WTC11 (cell line): ENCODE measurements at regions not wholly inside any gene's neighbourhood (a gene's known extent, or its start where the extent isn't known, plus 50 kb on each side); places are given as distances from the start of the nearest gene placed in this dataset.

ENCODE experiments used
- ATAC-seq: fragments of 200-7000 bp; cut with Tn5 transposase; 2 replicates; pipeline ENCODE4 v1.10.0; 2021; ENCODE audit warnings: mild to moderate bottlenecking, moderate library complexity
- CTCF ChIA-PET: fragments of 300-600 bp; sonication (Branson Sonifier 250); formaldehyde crosslinking; loops from one replicate; lab custom pipeline; 2021; ENCODE audit warnings: antibody characterized with exemption; lab: Charles Lee
- POLR2A ChIA-PET: fragments of 350-600 bp; sonication (Branson Sonifier 250); formaldehyde crosslinking; loops from one replicate; lab custom pipeline; 2021; ENCODE audit warnings: antibody characterized with exemption; lab: Charles Lee
- DNase-seq: peaks from one replicate; pipeline ENCODE4 v3.0.0; 2021; ENCODE audit warnings: low spot score
- H3K27ac Mint-ChIP-seq: 2 replicates; pipeline ENCODE4 v1.8.0; 2021; ENCODE audit warnings: mixed read lengths
- H3K27me3 Mint-ChIP-seq: 2 replicates; pipeline ENCODE4 v1.8.0; 2021; ENCODE audit warnings: low read depth, mild to moderate bottlenecking, moderate library complexity, mixed read lengths
- H3K36me3 Mint-ChIP-seq: 2 replicates; pipeline ENCODE4 v1.8.0; 2021; ENCODE audit warnings: mixed read lengths
- H3K4me1 Mint-ChIP-seq: 2 replicates; pipeline ENCODE4 v1.8.0; 2022; ENCODE audit warnings: mixed read lengths
- H3K4me3 Mint-ChIP-seq: 2 replicates; pipeline ENCODE4 v1.8.0; 2021; ENCODE audit warnings: mild to moderate bottlenecking, moderate library complexity, mixed read lengths
- H3K9me3 Mint-ChIP-seq: 2 replicates; pipeline ENCODE4 v1.8.0; 2021; ENCODE audit warnings: mixed read lengths
- ATF1 ChIP-seq: sonication (generic); formaldehyde crosslinking; IDR thresholded peaks from 2 replicates; pipeline ENCODE4 v1.8.1; 2023; ENCODE audit warnings: mild to moderate bottlenecking, moderate library complexity, missing genetic modification reagents
- ETV6 ChIP-seq: sonication (generic); formaldehyde crosslinking; IDR thresholded peaks from 2 replicates; pipeline ENCODE4 v1.8.1; 2022; ENCODE audit warnings: mild to moderate bottlenecking, missing genetic modification reagents
- FOXK1 ChIP-seq: sonication (generic); formaldehyde crosslinking; IDR thresholded peaks from 2 replicates; pipeline ENCODE4 v1.8.0; 2022; ENCODE audit warnings: mild to moderate bottlenecking, moderate library complexity, missing genetic modification reagents
- KAT7 ChIP-seq: sonication (generic); formaldehyde crosslinking; IDR thresholded peaks from 2 replicates; pipeline ENCODE4 v1.8.1; 2023; ENCODE audit warnings: missing genetic modification reagents, mild to moderate bottlenecking, borderline replicate concordance
- RELA ChIP-seq: sonication (generic); formaldehyde crosslinking; IDR thresholded peaks from 2 replicates; pipeline ENCODE4 v1.8.1; 2022; ENCODE audit warnings: missing genetic modification reagents, mild to moderate bottlenecking, borderline replicate concordance
- SP1 ChIP-seq: sonication (generic); formaldehyde crosslinking; conservative IDR thresholded peaks from 2 replicates; pipeline ENCODE4 v1.8.1; 2022; ENCODE audit warnings: missing genetic modification reagents
- ZNF232 ChIP-seq: sonication (generic); formaldehyde crosslinking; IDR thresholded peaks from 2 replicates; pipeline ENCODE4 v1.8.0; 2022; ENCODE audit warnings: mild to moderate bottlenecking, missing genetic modification reagents
- TF ChIP-seq, protein P1 (sequence below): fragments of 250-450 bp; sonication (Bioruptor Pico); IDR thresholded peaks from 2 replicates; pipeline ENCODE4 v1.9.0; 2021; ENCODE audit warnings: mild to moderate bottlenecking, borderline replicate concordance
- TF ChIP-seq, protein P2 (sequence below): fragments of 250-450 bp; sonication (Bioruptor Pico); IDR thresholded peaks from 2 replicates; pipeline ENCODE4 v1.8.0; 2021; ENCODE audit warnings: mild to moderate bottlenecking
- TF ChIP-seq, protein P3 (sequence below): fragments of 250-450 bp; sonication (Bioruptor Pico); IDR thresholded peaks from 2 replicates; pipeline ENCODE4 v1.9.0; 2021; ENCODE audit warnings: mild to moderate bottlenecking
- TF ChIP-seq, protein P4 (sequence below): fragments of 250-450 bp; sonication (Bioruptor Pico); IDR thresholded peaks from 2 replicates; pipeline ENCODE4 v1.9.0; 2021; ENCODE audit warnings: mild to moderate bottlenecking
- TF ChIP-seq, protein P5 (sequence below): fragments of 200-600 bp; IDR thresholded peaks from 2 replicates; pipeline ENCODE4 v1.8.0; 2022; ENCODE audit warnings: antibody characterized with exemption
- TF ChIP-seq, protein P6 (sequence below): sonication (generic); formaldehyde crosslinking; IDR thresholded peaks from 2 replicates; pipeline ENCODE4 v1.8.1; 2022; ENCODE audit warnings: low read depth, missing genetic modification reagents, borderline replicate concordance
- TF ChIP-seq, protein P7 (sequence below): sonication (generic); formaldehyde crosslinking; IDR thresholded peaks from 2 replicates; pipeline ENCODE4 v1.8.1; 2023; ENCODE audit warnings: mild to moderate bottlenecking, missing genetic modification reagents
- TF ChIP-seq, protein P8 (sequence below): sonication (generic); formaldehyde crosslinking; IDR thresholded peaks from 2 replicates; pipeline ENCODE4 v1.8.1; 2022; ENCODE audit warnings: missing genetic modification reagents, borderline replicate concordance

DNA sequence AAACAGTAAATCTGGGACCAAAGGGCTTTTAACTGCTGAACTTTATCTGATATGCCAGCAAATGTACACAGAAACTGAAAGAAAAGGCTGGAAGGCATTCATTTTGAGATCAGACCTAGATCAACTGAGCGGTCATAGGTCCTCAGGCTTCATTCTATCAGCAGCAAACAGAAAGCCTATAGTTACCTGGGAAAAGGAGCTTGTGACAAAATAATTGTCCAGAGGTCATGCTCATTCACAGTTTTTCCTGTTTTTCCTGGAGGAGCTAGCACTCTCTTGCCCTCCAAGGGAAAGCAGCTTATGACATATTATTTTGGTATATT lies 320.2 kb downstream of the AHR start:
- H3K27ac Mint-ChIP-seq = no peak overlapping the region
- H3K4me3 Mint-ChIP-seq = no peak overlapping the region
- peaks cover 13% of the 10 kb centered on the region for H3K4me1 Mint-ChIP-seq
- no peaks in the 10 kb centered on the region for H3K36me3 Mint-ChIP-seq
- H3K9me3 Mint-ChIP-seq = peaks cover 6% of the 10 kb centered on the region; the same call in 1 of the 2 replicates
- CTCF ChIA-PET = no interaction called here
- DNase-seq (no peak), ATAC-seq (no peak)
- POLR2A ChIA-PET = no interaction called here
- H3K27me3 Mint-ChIP-seq = no peaks in the 10 kb centered on the region; the same call in 1 of the 2 replicates
- TF ChIP-seq SP1 (no peak), ZNF232 (CRISPR knock-in tag) (no peak), KAT7 (CRISPR knock-in tag) (no peak), RELA (CRISPR knock-in tag) (no peak), ETV6 (CRISPR knock-in tag) (no peak), ATF1 (CRISPR knock-in tag) (no peak), FOXK1 (CRISPR knock-in tag) (no peak)
- TF ChIP-seq, protein P1, sequence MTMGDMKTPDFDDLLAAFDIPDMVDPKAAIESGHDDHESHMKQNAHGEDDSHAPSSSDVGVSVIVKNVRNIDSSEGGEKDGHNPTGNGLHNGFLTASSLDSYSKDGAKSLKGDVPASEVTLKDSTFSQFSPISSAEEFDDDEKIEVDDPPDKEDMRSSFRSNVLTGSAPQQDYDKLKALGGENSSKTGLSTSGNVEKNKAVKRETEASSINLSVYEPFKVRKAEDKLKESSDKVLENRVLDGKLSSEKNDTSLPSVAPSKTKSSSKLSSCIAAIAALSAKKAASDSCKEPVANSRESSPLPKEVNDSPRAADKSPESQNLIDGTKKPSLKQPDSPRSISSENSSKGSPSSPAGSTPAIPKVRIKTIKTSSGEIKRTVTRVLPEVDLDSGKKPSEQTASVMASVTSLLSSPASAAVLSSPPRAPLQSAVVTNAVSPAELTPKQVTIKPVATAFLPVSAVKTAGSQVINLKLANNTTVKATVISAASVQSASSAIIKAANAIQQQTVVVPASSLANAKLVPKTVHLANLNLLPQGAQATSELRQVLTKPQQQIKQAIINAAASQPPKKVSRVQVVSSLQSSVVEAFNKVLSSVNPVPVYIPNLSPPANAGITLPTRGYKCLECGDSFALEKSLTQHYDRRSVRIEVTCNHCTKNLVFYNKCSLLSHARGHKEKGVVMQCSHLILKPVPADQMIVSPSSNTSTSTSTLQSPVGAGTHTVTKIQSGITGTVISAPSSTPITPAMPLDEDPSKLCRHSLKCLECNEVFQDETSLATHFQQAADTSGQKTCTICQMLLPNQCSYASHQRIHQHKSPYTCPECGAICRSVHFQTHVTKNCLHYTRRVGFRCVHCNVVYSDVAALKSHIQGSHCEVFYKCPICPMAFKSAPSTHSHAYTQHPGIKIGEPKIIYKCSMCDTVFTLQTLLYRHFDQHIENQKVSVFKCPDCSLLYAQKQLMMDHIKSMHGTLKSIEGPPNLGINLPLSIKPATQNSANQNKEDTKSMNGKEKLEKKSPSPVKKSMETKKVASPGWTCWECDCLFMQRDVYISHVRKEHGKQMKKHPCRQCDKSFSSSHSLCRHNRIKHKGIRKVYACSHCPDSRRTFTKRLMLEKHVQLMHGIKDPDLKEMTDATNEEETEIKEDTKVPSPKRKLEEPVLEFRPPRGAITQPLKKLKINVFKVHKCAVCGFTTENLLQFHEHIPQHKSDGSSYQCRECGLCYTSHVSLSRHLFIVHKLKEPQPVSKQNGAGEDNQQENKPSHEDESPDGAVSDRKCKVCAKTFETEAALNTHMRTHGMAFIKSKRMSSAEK (CRISPR knock-in tag) = no peak
- TF ChIP-seq, protein P2, sequence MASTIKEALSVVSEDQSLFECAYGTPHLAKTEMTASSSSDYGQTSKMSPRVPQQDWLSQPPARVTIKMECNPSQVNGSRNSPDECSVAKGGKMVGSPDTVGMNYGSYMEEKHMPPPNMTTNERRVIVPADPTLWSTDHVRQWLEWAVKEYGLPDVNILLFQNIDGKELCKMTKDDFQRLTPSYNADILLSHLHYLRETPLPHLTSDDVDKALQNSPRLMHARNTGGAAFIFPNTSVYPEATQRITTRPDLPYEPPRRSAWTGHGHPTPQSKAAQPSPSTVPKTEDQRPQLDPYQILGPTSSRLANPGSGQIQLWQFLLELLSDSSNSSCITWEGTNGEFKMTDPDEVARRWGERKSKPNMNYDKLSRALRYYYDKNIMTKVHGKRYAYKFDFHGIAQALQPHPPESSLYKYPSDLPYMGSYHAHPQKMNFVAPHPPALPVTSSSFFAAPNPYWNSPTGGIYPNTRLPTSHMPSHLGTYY (CRISPR knock-in tag) = no peak
- TF ChIP-seq, protein P3, sequence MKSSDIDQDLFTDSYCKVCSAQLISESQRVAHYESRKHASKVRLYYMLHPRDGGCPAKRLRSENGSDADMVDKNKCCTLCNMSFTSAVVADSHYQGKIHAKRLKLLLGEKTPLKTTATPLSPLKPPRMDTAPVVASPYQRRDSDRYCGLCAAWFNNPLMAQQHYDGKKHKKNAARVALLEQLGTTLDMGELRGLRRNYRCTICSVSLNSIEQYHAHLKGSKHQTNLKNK (CRISPR knock-in tag) = no peak
- TF ChIP-seq, protein P4, sequence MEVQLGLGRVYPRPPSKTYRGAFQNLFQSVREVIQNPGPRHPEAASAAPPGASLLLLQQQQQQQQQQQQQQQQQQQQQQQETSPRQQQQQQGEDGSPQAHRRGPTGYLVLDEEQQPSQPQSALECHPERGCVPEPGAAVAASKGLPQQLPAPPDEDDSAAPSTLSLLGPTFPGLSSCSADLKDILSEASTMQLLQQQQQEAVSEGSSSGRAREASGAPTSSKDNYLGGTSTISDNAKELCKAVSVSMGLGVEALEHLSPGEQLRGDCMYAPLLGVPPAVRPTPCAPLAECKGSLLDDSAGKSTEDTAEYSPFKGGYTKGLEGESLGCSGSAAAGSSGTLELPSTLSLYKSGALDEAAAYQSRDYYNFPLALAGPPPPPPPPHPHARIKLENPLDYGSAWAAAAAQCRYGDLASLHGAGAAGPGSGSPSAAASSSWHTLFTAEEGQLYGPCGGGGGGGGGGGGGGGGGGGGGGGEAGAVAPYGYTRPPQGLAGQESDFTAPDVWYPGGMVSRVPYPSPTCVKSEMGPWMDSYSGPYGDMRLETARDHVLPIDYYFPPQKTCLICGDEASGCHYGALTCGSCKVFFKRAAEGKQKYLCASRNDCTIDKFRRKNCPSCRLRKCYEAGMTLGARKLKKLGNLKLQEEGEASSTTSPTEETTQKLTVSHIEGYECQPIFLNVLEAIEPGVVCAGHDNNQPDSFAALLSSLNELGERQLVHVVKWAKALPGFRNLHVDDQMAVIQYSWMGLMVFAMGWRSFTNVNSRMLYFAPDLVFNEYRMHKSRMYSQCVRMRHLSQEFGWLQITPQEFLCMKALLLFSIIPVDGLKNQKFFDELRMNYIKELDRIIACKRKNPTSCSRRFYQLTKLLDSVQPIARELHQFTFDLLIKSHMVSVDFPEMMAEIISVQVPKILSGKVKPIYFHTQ (CRISPR knock-in tag) = no peak
- TF ChIP-seq, protein P5, sequence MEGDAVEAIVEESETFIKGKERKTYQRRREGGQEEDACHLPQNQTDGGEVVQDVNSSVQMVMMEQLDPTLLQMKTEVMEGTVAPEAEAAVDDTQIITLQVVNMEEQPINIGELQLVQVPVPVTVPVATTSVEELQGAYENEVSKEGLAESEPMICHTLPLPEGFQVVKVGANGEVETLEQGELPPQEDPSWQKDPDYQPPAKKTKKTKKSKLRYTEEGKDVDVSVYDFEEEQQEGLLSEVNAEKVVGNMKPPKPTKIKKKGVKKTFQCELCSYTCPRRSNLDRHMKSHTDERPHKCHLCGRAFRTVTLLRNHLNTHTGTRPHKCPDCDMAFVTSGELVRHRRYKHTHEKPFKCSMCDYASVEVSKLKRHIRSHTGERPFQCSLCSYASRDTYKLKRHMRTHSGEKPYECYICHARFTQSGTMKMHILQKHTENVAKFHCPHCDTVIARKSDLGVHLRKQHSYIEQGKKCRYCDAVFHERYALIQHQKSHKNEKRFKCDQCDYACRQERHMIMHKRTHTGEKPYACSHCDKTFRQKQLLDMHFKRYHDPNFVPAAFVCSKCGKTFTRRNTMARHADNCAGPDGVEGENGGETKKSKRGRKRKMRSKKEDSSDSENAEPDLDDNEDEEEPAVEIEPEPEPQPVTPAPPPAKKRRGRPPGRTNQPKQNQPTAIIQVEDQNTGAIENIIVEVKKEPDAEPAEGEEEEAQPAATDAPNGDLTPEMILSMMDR = no peak
- TF ChIP-seq, protein P6, sequence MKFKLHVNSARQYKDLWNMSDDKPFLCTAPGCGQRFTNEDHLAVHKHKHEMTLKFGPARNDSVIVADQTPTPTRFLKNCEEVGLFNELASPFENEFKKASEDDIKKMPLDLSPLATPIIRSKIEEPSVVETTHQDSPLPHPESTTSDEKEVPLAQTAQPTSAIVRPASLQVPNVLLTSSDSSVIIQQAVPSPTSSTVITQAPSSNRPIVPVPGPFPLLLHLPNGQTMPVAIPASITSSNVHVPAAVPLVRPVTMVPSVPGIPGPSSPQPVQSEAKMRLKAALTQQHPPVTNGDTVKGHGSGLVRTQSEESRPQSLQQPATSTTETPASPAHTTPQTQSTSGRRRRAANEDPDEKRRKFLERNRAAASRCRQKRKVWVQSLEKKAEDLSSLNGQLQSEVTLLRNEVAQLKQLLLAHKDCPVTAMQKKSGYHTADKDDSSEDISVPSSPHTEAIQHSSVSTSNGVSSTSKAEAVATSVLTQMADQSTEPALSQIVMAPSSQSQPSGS (CRISPR knock-in tag) = no peak
- TF ChIP-seq, protein P7, sequence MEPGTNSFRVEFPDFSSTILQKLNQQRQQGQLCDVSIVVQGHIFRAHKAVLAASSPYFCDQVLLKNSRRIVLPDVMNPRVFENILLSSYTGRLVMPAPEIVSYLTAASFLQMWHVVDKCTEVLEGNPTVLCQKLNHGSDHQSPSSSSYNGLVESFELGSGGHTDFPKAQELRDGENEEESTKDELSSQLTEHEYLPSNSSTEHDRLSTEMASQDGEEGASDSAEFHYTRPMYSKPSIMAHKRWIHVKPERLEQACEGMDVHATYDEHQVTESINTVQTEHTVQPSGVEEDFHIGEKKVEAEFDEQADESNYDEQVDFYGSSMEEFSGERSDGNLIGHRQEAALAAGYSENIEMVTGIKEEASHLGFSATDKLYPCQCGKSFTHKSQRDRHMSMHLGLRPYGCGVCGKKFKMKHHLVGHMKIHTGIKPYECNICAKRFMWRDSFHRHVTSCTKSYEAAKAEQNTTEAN (CRISPR knock-in tag) = no peak
- TF ChIP-seq, protein P8, sequence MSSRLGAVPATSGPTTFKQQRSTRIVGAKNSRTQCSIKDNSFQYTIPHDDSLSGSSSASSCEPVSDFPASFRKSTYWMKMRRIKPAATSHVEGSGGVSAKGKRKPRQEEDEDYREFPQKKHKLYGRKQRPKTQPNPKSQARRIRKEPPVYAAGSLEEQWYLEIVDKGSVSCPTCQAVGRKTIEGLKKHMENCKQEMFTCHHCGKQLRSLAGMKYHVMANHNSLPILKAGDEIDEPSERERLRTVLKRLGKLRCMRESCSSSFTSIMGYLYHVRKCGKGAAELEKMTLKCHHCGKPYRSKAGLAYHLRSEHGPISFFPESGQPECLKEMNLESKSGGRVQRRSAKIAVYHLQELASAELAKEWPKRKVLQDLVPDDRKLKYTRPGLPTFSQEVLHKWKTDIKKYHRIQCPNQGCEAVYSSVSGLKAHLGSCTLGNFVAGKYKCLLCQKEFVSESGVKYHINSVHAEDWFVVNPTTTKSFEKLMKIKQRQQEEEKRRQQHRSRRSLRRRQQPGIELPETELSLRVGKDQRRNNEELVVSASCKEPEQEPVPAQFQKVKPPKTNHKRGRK (CRISPR knock-in tag) = no peak
